ENCODE measurements at regions not wholly inside any gene's neighbourhood (a gene's known extent, or its start where the extent isn't known, plus 50 kb on each side); places are given as distances from the start of the nearest gene placed in this dataset.

- DNase-seq (no peak), ATAC-seq (peak; percentile 9)
- intact Hi-C loops (cut with DNase I, micrococcal nuclease), result no loop called here
Observed at GRCh38 chr11:70732023-70732880, 333.9 kb downstream of the CTTN start.

DNA sequence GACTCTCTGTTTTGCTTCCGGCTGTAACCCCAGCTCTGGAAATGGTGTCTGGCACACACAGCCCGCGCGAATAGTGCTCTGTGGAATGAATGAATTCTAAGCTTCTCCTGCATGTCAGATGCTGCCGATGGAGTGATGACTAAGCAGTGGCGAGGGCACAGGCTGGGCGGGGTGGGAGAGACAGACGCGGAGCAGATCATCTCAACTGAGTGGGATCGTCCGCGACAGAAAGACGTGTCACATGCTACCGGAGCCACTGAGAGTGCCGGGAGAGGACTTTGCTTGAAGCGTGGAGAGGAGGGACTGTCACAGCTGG lies 334.5 kb downstream of the CTTN start:
- no peak for ATAC-seq
- DNase-seq, result no peak

DNA sequence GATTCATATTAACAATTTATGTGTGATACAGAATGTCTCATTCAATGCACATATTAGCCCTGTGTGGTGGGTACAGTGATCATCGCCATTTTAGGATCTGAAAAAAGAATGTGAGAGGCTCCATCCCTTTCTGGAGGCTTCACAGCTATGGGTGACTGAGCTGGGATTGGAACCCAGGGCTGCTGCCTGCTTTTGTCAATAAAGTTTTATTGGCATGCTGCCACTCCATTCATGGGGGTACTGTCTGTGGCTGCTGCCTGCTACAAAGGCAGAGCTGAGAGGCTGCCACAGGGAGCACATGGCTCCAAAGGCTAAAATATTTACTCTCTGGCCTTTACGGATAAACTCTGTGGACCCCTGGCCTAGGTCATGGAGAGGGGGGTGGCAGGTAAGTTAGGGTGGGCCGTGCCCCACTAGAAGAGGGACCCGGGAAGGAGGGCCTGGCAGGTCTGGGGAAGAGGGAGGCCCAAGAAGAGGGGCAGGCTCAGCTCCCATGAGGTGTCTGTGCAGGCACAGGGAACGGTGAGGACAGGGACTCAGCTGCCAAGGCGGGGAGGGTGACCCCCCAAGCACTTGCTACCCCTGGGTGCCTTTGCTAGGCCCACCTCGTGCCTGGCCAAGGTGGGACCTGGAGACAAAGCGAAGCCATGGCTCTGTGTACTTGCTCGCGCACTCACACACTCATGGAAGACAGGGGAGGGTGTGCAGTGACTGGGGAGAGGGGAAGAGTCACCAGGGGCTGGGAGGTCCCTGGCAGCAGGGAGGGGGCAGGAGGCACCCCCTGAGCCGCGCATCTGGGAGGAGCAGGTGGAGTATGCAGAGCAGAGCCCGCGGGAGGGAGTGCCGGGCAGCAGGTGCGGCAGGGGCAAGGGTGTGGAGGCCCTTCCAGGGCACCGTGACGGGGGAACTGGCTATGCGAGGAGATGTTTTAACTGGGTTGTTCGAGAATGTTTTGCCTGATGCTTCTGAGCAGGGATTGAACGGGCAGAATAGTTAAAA lies 335.3 kb downstream of the CTTN start:
- ATAC-seq, result no peak
- intact Hi-C loops (cut with DNase I, micrococcal nuclease), result no loop called here

More for the DNA sequence above, 334.5 kb downstream of the CTTN start:
- intact Hi-C loops (cut with DNase I, micrococcal nuclease), result no loop called here

DNA sequence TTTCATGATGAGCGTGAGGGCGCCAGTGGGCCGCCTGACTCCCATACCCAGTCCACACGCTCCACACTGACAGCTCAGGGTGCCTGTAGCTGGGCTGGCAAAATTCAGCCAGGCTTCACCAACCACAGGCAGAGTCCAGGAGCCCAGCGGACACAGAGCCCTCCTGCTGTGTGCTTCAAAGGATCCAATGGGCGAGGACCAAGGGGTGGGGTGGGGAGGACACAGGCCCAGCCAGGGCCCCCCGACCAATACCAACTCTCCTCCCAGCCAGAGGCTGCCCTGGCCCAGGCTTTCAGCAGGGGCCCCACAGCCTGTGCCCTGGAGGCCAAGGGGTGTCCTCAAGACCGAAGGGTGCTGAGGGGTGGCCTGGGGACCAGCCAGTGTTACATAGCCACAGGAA lies 336.1 kb downstream of the CTTN start:
- no peak for ATAC-seq
- intact Hi-C loops (cut with DNase I, micrococcal nuclease), result no loop called here
- DNase-seq, result no peak

More for the DNA sequence above, 335.3 kb downstream of the CTTN start:
- DNase-seq, result no peak

DNA sequence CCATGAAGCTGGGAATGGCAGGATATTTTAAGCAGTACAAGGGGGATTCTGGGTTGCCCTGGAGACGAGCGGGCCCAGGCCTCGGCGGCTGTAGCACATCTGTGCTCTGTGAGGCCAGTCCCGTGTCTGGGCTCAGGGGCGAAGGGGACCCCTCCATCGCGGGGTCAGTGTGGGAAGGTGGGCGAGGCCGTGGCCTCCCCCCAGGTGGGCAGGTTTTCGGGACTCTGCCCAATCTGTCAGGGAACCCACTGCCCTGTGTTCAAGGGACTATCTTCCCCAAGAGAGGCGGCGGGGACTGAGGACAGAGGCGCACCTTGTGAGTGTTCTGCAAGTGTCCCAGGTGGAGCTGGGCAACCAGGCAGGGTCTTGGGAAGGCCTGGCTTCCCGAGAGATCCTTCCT lies 336.6 kb downstream of the CTTN start:
- intact Hi-C loops (cut with DNase I, micrococcal nuclease), result no loop called here
- no peak for ATAC-seq
- no peak for DNase-seq

- no peak for DNase-seq
- no peak for ATAC-seq
- intact Hi-C loops (cut with DNase I, micrococcal nuclease), result no loop called here
Observed at GRCh38 chr11:70735976-70736375, 337.6 kb downstream of the CTTN start.

DNA sequence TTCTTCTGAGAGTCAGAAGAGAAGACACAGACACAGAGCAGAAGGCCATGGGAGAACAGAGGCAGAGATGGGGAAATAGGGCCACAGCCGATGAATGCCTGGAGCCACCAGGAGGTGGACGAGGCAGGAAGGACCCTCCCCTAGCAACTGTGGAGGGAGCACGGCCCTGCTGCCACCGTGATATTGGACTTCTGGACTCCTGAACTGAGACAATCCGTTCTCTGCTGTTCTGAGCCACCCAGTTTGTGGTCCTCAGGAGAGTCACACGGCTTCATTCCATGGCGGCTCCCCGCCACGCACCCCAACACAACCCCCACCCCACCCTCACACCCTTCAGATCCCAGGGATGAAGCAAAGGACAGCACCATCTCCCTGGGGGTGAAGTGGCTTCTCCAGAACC lies 338.1 kb downstream of the CTTN start:
- intact Hi-C loops (cut with DNase I, micrococcal nuclease), result no loop called here
- ATAC-seq (no peak), DNase-seq (no peak)

DNA sequence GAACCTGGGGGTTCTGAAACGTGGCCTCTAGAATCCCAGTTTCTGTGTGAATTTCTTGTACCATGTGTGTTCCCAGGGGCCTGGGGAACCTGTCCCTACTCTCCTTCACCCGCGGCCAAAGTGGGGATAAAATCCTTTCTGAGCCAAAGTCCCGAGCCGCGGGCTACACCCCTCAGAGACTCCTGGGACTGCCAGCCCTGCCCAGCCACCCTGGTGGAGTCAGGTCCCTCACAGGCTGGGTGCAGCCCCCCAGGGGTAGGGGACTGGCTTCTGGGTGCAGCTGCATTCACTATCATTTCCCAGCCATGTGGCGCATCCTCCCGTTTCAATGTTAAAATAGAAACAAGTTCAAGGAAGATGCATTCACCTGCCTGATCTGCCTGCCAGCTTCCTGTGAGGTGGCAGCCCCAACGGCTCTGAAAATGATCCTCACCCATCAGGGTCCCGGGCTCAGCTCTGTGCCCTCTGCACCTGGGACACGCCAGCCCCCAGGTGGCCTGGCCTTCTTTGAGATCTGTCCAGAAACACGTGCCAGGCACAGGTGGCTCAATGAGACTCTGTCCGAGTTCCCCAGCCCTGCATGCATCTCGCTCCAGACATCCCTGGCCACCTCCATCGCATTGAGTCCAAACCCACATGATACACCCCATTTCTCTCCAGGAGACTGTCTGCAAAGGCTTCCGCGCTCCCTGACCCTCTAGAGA lies 338.8 kb downstream of the CTTN start:
- DNase-seq, result no peak
- no peak for ATAC-seq
- intact Hi-C loops (cut with DNase I, micrococcal nuclease), result no loop called here

- intact Hi-C loops (cut with DNase I, micrococcal nuclease), result no loop called here
- no peak for ATAC-seq
- DNase-seq, result no peak
Observed at GRCh38 chr11:70737816-70738630, 339.7 kb downstream of the CTTN start.

GRCh38 chr11:70738661-70739060 lies 340.3 kb downstream of the CTTN start:
- no peak for ATAC-seq
- intact Hi-C loops (cut with DNase I, micrococcal nuclease), result no loop called here
- no peak for DNase-seq

DNA sequence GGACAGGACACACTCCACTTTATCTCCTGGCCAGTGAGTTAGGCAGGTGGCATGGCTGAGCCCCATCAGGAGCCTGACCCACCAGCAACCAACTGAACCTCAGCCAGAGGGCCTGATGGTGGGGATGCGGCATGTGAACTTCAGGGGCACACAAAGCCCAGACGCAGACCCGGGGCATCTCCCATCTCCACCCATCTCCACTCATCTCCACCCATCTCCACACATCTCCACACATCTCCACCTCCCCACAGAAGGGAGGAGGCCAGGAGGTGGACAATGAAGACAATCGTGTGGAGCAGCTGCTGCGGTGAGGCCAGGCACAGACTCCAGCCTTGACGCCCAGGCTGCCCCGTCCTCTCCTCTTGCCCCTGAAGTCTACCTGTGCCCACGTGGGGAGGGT lies 340.8 kb downstream of the CTTN start:
- no peak for ATAC-seq
- no peak for DNase-seq
- intact Hi-C loops (cut with DNase I, micrococcal nuclease), result no loop called here

GRCh38 chr11:70739811-70740487 lies 341.6 kb downstream of the CTTN start:
- ATAC-seq (no peak), DNase-seq (no peak)
- intact Hi-C loops (cut with DNase I, micrococcal nuclease), result no loop called here

DNA sequence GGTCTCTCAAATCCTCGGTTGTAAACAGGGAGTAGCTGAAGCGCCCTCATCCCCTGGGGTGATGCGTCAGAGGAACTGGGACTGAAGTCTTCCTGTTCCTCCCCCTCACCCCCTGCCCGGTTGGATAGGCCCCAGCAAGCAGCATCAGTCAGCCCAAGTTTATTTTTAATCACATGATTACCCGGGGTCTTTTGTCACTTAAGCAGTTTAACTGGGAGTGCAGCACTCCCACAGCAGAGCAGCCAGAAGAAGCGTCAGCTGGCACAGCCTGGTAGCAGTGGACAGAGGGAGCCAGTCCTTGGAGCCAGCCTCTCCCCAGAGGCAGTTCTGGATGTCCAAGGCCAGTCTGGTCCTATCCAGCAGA lies 342.1 kb downstream of the CTTN start:
- intact Hi-C loops (cut with DNase I, micrococcal nuclease), result no loop called here
- DNase-seq (no peak), ATAC-seq (no peak)

- intact Hi-C loops (cut with DNase I, micrococcal nuclease), result no loop called here
- ATAC-seq, result no peak
- no peak for DNase-seq
Observed at GRCh38 chr11:70741085-70741484, 342.8 kb downstream of the CTTN start.

- intact Hi-C loops (cut with DNase I, micrococcal nuclease), result no loop called here
- ATAC-seq (no peak), DNase-seq (no peak)
Observed at GRCh38 chr11:70742553-70743291, 344.4 kb downstream of the CTTN start.

DNA sequence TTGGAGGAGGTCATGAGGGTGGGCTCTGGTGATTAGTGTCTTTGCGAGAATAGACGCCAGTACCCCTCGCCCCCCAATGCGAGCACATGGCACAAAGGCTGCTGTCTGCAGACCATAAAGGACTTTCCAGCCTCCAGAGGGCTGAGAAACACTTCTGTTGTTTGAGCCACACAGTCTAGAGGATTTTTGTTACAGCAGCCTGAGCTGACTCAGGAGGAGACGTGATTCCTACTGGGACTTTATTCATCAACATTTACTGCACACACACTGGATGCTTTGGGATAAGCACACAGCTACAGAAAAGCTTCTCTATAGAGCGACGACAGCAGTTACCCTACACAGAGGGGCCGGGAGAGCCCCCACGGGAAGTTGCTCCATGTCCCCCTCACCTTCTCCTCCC lies 345.0 kb downstream of the CTTN start:
- DNase-seq, result no peak
- no peak for ATAC-seq
- intact Hi-C loops (cut with DNase I, micrococcal nuclease), result no loop called here

DNA sequence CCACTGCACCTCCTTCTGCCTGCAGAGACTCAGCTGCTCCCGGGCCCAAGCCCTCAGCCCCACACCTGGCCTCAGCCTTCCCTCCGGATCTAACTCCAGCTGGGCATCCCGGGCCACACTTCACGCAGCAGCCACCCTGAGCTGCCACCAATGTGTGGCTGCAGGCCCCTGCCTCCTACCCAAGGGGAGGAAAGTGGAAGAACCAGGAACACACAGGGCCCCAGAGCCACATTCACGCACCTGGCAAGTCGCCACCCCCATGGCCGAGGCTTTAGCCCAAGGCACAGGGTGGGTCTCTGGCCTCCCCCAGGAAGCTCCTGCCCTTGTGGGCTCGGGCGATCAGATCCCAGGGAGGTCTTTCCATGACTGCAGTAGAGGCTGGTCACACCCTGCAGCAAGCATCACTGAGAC lies 345.6 kb downstream of the CTTN start:
- DNase-seq, result no peak
- intact Hi-C loops (cut with DNase I, micrococcal nuclease), result no loop called here
- no peak for ATAC-seq

Data from left colon (tissue), 2 donors.